ENCODE measurements at regions not wholly inside any gene's neighbourhood (a gene's known extent, or its start where the extent isn't known, plus 50 kb on each side); places are given as distances from the start of the nearest gene placed in this dataset.

DNA sequence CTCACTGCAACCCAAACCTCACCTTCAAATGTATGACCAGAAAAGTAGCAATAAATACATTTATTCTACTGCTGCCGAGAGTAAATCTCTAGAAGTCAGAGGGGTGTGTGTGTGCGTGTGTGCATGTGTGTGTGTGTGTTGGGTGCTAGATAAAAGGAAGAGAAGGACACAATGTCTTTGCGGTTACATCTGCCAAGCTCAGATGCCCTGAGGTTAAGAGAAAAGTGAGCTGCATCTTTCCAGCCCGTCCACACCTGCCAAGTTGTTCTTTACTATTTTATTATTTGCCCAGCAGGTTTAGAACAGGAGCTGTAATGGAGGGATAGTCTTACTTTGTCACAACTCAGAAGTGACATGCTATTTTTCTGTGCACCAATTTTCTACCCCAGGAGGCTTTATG lies 54.5 kb upstream of the ANKFN1 start:
- no peak for DNase-seq

DNA sequence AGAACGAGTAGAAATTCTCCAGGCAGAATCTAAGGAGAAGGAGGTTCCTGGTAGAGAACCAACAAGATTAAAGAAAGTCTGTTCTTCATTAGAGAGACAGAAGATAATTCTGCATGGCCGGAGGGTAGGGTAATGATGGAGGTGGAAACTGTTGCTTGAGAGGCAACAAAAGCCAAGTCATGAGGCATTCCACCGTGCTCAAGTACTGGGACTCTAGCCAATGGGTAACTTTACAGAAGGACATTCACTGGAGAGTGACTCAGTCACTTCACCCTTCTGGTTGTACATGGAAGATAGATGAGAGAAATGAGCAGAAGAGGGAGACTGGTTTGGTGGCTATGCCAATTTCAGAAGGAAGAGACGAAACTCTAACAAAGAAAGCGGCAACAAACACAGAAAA lies 53.6 kb upstream of the ANKFN1 start:
- no peak for DNase-seq

All from SHP77 (cell line).